ACHN (cell line): ENCODE measurements at regions not wholly inside any gene's neighbourhood (a gene's known extent, or its start where the extent isn't known, plus 50 kb on each side); places are given as distances from the start of the nearest gene placed in this dataset.

ENCODE experiments used
- DNase-seq: peaks from one replicate; pipeline ENCODE4 v3.0.0-alpha.2; 2015
- in situ Hi-C: cut with HindIII; loops from 2 replicates; pipeline ENCODE4 v1.10.0; 2017; ENCODE audit warnings: low sequenced_read_pairs, low pct_ligation_motif_present, low pct_unique_long_range_greater_than_20kb

GRCh38 chr15:31470756-31471155, 144.1 kb downstream of the KLF13 start:
- no peak for DNase-seq
- in situ Hi-C loops: no loop called here

- DNase-seq: peak; percentile 79
- in situ Hi-C loops: no loop called here
These were observed 145.2 kb downstream of the KLF13 start for GRCh38 chr15:31471731-31472430.

- DNase-seq: no peak
These were observed 146.2 kb downstream of the KLF13 start for GRCh38 chr15:31472636-31473384.

GRCh38 chr15:31473385-31474058, 146.9 kb downstream of the KLF13 start:
- DNase-seq: no peak
- in situ Hi-C loops: no loop called here

More at GRCh38 chr15:31472636-31473384, 146.2 kb downstream of the KLF13 start:
- in situ Hi-C loops: no loop called here

GRCh38 chr15:31474059-31474868, 147.6 kb downstream of the KLF13 start:
- in situ Hi-C loops: no loop called here
- no peak for DNase-seq

- DNase-seq: no peak
- in situ Hi-C loops: no loop called here
These were observed 149.7 kb downstream of the KLF13 start for GRCh38 chr15:31476236-31476810.

GRCh38 chr15:31476866-31477265, 150.2 kb downstream of the KLF13 start:
- DNase-seq: no peak
- in situ Hi-C loops: no loop called here

GRCh38 chr15:31477301-31477700, 150.7 kb downstream of the KLF13 start:
- in situ Hi-C loops: no loop called here
- no peak for DNase-seq

- in situ Hi-C loops: no loop called here
- DNase-seq: no peak
These were observed 151.4 kb downstream of the KLF13 start for GRCh38 chr15:31477851-31478701.

GRCh38 chr15:31478702-31479221, 152.1 kb downstream of the KLF13 start:
- DNase-seq: no peak
- in situ Hi-C loops: no loop called here

- no peak for DNase-seq
- in situ Hi-C loops: no loop called here
These were observed 153.9 kb downstream of the KLF13 start for GRCh38 chr15:31480356-31481025.

- no peak for DNase-seq
- in situ Hi-C loops: no loop called here
These were observed 154.5 kb downstream of the KLF13 start for GRCh38 chr15:31481142-31481541.

- DNase-seq: no peak
- in situ Hi-C loops: no loop called here
These were observed 155.7 kb downstream of the KLF13 start for GRCh38 chr15:31482122-31482922.

GRCh38 chr15:31483053-31483985, 156.7 kb downstream of the KLF13 start:
- in situ Hi-C loops: no loop called here
- no peak for DNase-seq
